ENCODE measurements at regions not wholly inside any gene's neighbourhood (a gene's known extent, or its start where the extent isn't known, plus 50 kb on each side); places are given as distances from the start of the nearest gene placed in this dataset.

DNA sequence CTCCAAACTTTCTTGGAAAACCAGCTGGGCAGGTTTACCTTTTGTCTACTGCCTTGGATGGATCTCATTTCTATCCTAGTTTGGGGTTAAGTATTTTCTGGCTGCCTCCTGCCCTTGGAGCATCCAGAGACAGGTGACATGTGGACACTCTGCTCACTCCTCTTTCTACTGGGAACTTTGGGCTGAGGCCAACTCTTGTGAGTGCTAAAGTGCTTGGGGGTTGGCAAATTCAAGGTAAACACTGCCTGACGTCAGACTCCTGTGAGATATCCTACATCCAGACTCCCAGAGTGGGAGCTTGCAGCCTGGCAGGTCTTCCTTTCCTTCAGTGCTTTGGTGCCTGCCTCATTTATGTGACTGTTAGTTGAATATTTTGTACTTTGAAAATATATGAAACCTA lies 388.1 kb downstream of the KCNRG start:
- no peak overlapping the region for H3K27ac ChIP-seq (ENCODE audit: low read depth in 1 of 3, low read length in 2 of 3)
- H3K4me1 ChIP-seq (ENCODE audit: control insufficient read depth in 3 of 3, insufficient read depth in 2 of 3, low read depth in 1 of 3, low read length in 2 of 3): no peaks in the 10 kb centered on the region
- no peak for FAIRE-seq
- H3K4me3 ChIP-seq (ENCODE audit: low read depth in 1 of 3, low read length in 3 of 3): no peak overlapping the region
- no peaks in the 10 kb centered on the region for H3K27me3 ChIP-seq (ENCODE audit: control insufficient read depth in 3 of 3, insufficient read depth in 3 of 3, low read length in 3 of 3)
- no peaks in the 10 kb centered on the region for H3K36me3 ChIP-seq (ENCODE audit: control insufficient read depth in 3 of 3, insufficient read depth in 2 of 3, low read depth in 1 of 3, low read length in 3 of 3)
- WGBS, 3 donors: 20 to 55% (median 29%) methylated on average over 1 of the region's 1 CpG
- H3K9me3 ChIP-seq (ENCODE audit: control insufficient read depth in 2 of 2, insufficient read depth in 1 of 2, low read depth in 1 of 2, low read length in 1 of 2): peaks cover 0 to 2% of the 10 kb centered on the region in 2 donors
- DNase-seq: no peak

DNA sequence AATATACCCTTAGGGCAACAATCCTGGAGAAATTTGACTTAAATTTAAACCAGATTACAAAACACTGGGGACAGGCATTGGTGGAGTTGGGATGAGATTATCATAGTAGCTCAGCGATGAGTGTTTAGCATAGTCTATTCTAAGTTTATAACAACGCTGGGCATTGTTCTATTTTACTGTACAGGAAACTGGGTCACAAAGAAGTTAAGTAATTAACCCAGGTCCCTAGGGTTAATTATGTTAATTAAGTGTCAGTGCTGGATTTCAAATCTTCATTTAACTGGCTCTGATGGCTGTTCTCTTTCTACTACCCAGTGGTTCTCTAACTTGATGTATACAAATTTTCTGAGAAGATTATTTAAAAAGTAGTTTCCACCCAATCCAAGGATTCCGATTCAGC lies 388.9 kb downstream of the KCNRG start:
- FAIRE-seq (no peak), DNase-seq (no peak)
- H3K27ac ChIP-seq (ENCODE audit: low read depth in 1 of 3, low read length in 2 of 3): no peak overlapping the region
- H3K9me3 ChIP-seq (ENCODE audit: control insufficient read depth in 2 of 2, insufficient read depth in 1 of 2, low read depth in 1 of 2, low read length in 1 of 2): no peaks in the 10 kb centered on the region
- no peaks in the 10 kb centered on the region for H3K4me1 ChIP-seq (ENCODE audit: control insufficient read depth in 3 of 3, insufficient read depth in 2 of 3, low read depth in 1 of 3, low read length in 2 of 3)
- H3K4me3 ChIP-seq (ENCODE audit: low read depth in 1 of 3, low read length in 3 of 3): no peak overlapping the region
- H3K27me3 ChIP-seq (ENCODE audit: control insufficient read depth in 3 of 3, insufficient read depth in 3 of 3, low read length in 3 of 3): no peaks in the 10 kb centered on the region
- 87 to 93% (median 89%) methylated on average over 3 of the region's 3 CpGs for WGBS, 3 donors
- no peaks in the 10 kb centered on the region for H3K36me3 ChIP-seq (ENCODE audit: control insufficient read depth in 3 of 3, insufficient read depth in 2 of 3, low read depth in 1 of 3, low read length in 3 of 3)

DNA sequence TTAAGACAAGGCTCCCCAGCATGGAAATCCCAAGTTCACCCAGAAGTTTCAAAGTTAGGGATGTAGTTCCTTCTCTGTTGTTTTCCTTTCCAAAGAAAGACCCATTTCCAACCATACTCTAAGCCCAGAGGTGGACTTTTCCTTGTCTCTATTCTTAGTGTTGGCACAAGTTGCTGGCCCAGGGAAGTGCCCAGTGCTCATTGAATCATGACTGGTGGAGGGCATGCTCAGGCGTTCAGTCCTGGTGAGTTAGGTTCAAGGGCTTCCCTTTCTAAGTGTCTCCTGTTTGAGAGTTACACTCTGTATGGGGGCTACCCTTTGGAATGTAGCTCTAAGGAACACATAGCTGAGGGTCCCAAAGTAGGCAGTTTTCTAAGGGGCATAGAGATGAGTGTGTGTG lies 389.5 kb downstream of the KCNRG start:
- H3K27me3 ChIP-seq (ENCODE audit: control insufficient read depth in 3 of 3, insufficient read depth in 3 of 3, low read length in 3 of 3): no peaks in the 10 kb centered on the region
- no peaks in the 10 kb centered on the region for H3K9me3 ChIP-seq (ENCODE audit: control insufficient read depth in 2 of 2, insufficient read depth in 1 of 2, low read depth in 1 of 2, low read length in 1 of 2)
- H3K4me3 ChIP-seq (ENCODE audit: low read depth in 1 of 3, low read length in 3 of 3): no peak overlapping the region
- DNase-seq (no peak), FAIRE-seq (no peak)
- H3K36me3 ChIP-seq (ENCODE audit: control insufficient read depth in 3 of 3, insufficient read depth in 2 of 3, low read depth in 1 of 3, low read length in 3 of 3): no peaks in the 10 kb centered on the region
- no peak overlapping the region for H3K27ac ChIP-seq (ENCODE audit: low read depth in 1 of 3, low read length in 2 of 3)
- WGBS, 3 donors: 83 to 92% (median 86%) methylated on average over 1 of the region's 1 CpG
- H3K4me1 ChIP-seq (ENCODE audit: control insufficient read depth in 3 of 3, insufficient read depth in 2 of 3, low read depth in 1 of 3, low read length in 2 of 3): no peaks in the 10 kb centered on the region

DNA sequence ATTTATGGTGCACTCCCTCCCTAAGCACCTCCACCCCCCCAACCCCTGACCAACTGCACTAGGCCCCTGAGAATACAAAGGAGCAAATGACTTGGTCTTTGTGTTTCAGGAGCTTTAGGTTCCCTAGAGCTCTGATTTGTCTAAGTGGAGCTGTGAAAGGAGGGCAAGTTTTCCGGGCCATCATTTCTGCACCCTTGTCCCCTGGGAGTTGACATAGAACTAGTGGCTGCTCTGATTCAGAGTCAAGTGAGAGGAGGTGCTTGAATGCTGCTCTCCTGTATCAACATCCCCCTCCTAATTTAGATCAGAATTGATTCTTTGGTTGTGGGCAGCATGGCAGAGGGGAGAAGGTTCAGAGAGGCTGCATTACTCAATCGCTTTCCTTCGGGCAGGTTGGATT lies 391.6 kb downstream of the KCNRG start:
- Histone ChIP-seq H3K4me3 (ENCODE audit: low read depth in 1 of 3, low read length in 3 of 3) (no peak overlapping the region), H3K27me3 (ENCODE audit: control insufficient read depth in 3 of 3, insufficient read depth in 3 of 3, low read length in 3 of 3) (no peaks in the 10 kb centered on the region), H3K4me1 (ENCODE audit: control insufficient read depth in 3 of 3, insufficient read depth in 2 of 3, low read depth in 1 of 3, low read length in 2 of 3) (peaks cover 0 to 5% (median 0%) of the 10 kb centered on the region in 3 donors), H3K27ac (ENCODE audit: low read depth in 1 of 3, low read length in 2 of 3) (no peak overlapping the region), H3K36me3 (ENCODE audit: control insufficient read depth in 3 of 3, insufficient read depth in 2 of 3, low read depth in 1 of 3, low read length in 3 of 3) (no peaks in the 10 kb centered on the region), H3K9me3 (ENCODE audit: control insufficient read depth in 2 of 2, insufficient read depth in 1 of 2, low read depth in 1 of 2, low read length in 1 of 2) (no peaks in the 10 kb centered on the region)
- 85 to 95% (median 94%) methylated on average over 3 of the region's 3 CpGs for WGBS, 3 donors
- no peak for DNase-seq
- FAIRE-seq: no peak

DNA sequence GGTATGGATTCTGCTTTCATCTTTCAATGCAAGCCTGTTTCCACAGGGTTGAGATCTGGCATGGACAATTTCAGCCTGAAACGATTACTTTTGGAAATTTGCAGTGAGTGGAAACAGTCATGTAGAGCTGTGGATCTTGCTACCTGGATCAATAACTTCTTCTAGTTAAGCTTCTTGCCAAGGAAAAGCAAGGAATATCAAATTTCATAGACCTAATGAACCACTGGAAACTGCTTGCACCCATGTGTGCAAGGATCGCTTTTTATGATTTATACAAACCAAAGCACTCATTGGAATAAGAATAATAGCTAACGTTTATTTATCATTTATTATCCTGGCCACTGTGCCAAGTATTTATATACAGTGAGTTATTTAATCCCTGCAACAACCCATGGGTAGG lies 392.8 kb downstream of the KCNRG start:
- Histone ChIP-seq H3K36me3 (ENCODE audit: control insufficient read depth in 3 of 3, insufficient read depth in 2 of 3, low read depth in 1 of 3, low read length in 3 of 3) (no peaks in the 10 kb centered on the region), H3K9me3 (ENCODE audit: control insufficient read depth in 2 of 2, insufficient read depth in 1 of 2, low read depth in 1 of 2, low read length in 1 of 2) (no peaks in the 10 kb centered on the region), H3K4me3 (ENCODE audit: low read depth in 1 of 3, low read length in 3 of 3) (no peak overlapping the region), H3K4me1 (ENCODE audit: control insufficient read depth in 3 of 3, insufficient read depth in 2 of 3, low read depth in 1 of 3, low read length in 2 of 3) (peaks cover 0 to 5% (median 0%) of the 10 kb centered on the region in 3 donors), H3K27ac (ENCODE audit: low read depth in 1 of 3, low read length in 2 of 3) (no peak overlapping the region), H3K27me3 (ENCODE audit: control insufficient read depth in 3 of 3, insufficient read depth in 3 of 3, low read length in 3 of 3) (no peaks in the 10 kb centered on the region)
- DNase-seq (no peak), FAIRE-seq (no peak)
- WGBS, 3 donors: 61 to 70% (median 62%) methylated on average over 3 of the region's 3 CpGs

DNA sequence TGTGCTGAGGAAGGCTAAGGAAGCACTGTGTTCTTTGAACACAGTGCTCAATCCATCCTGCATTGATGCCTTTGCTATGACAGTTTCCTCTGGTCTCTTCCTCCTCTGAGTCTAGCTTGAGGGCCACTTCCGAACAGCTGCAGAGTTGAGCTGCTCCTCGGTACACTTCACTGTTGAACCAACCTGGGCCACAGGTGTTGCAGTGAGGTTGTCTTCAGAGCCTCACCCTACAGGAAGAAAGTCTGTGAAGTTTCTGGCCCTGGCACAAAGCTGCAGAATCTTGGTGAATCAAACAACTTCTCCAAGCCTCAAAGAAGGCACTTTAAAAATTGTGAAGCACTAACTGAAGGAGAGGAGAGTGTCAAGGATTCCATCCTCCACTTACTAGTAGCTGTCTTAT lies 394.0 kb downstream of the KCNRG start:
- FAIRE-seq: no peak
- WGBS, 3 donors: 86 to 89% (median 88%) methylated on average over 2 of the region's 2 CpGs

DNA sequence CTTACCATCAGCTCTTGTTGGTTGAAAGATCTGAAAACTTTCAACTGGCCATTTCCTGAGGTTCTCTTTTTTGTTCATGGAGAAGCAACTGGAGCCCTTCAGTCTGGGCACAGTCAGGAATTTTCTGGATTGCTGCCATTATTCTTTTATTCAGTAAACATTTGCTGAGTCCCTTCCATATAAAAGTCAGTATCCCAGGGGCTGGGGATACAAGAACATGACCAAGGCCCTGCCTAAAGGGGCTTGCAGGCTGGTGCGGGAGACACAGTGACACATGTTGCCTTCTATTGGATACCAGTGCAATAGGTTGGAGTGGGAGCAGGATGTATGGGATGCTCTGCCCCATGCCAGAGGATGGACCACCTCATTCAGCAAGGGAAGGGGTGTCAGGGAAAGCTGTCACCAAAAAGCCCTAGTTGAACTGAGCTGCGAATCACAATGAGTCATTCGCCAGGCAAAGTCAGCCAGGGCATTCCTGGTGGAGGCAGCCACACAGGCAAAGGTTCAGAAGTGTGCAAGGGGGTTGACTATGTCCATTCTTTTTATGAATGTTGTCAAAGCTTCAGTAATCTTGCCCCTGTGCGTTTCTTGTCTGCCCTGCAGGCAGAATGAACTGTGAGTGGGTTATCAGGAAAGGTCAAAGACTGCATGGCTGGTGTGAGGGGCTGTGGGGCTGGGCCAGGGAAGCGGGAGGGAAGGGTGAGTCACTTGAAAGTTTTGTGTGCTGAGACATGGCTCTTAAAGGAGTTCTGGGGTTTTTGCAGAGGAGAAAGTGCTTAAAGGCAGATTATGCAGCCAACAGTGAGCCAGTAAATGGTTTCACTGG lies 395.9 kb downstream of the KCNRG start:
- FAIRE-seq: no peak
- WGBS, 3 donors: 59 to 69% (median 68%) methylated on average over 5 of the region's 5 CpGs
- no peaks in the 10 kb centered on the region for H3K36me3 ChIP-seq (ENCODE audit: control insufficient read depth in 3 of 3, insufficient read depth in 2 of 3, low read depth in 1 of 3, low read length in 3 of 3)

More for the DNA sequence above, 394.0 kb downstream of the KCNRG start:
- H3K9me3 ChIP-seq (ENCODE audit: control insufficient read depth in 2 of 2, insufficient read depth in 1 of 2, low read depth in 1 of 2, low read length in 1 of 2): no peaks in the 10 kb centered on the region
- H3K27me3 ChIP-seq (ENCODE audit: control insufficient read depth in 3 of 3, insufficient read depth in 3 of 3, low read length in 3 of 3): no peaks in the 10 kb centered on the region
- DNase-seq: no peak
- H3K4me3 ChIP-seq (ENCODE audit: low read depth in 1 of 3, low read length in 3 of 3): no peak overlapping the region
- no peak overlapping the region for H3K27ac ChIP-seq (ENCODE audit: low read depth in 1 of 3, low read length in 2 of 3)
- H3K36me3 ChIP-seq (ENCODE audit: control insufficient read depth in 3 of 3, insufficient read depth in 2 of 3, low read depth in 1 of 3, low read length in 3 of 3): no peaks in the 10 kb centered on the region
- peaks cover 0 to 5% (median 0%) of the 10 kb centered on the region in 3 donors for H3K4me1 ChIP-seq (ENCODE audit: control insufficient read depth in 3 of 3, insufficient read depth in 2 of 3, low read depth in 1 of 3, low read length in 2 of 3)

DNA sequence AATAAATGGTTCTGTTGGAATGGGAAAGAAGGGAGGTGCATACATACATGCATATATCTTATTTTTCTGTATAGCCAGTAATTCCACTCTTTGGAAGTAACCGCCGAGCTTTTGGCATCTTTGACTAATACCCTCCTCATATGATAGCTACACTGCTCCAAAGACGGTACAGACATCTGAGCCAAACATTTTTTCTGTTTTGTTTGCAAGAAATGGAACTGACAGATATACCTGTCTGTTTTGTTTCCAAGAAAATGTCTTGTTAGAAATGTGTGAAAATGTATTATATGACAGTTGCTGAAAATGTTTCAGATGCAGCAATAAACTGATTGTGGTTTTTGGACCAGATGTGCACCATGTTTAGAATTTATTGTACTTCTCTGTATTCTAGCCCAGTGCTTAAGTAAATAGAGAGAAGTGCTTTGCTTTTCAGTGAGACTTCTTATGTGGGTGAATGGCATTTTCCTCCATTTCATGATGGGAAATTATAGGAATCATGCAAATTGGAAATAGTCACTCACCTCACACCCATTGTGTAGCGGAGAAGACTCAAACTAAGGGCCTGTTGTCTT lies 396.9 kb downstream of the KCNRG start:
- Histone ChIP-seq H3K27me3 (ENCODE audit: control insufficient read depth in 3 of 3, insufficient read depth in 3 of 3, low read length in 3 of 3) (no peaks in the 10 kb centered on the region), H3K36me3 (ENCODE audit: control insufficient read depth in 3 of 3, insufficient read depth in 2 of 3, low read depth in 1 of 3, low read length in 3 of 3) (no peaks in the 10 kb centered on the region), H3K4me3 (ENCODE audit: low read depth in 1 of 3, low read length in 3 of 3) (no peak overlapping the region), H3K27ac (ENCODE audit: low read depth in 1 of 3, low read length in 2 of 3) (no peak overlapping the region), H3K4me1 (ENCODE audit: control insufficient read depth in 3 of 3, insufficient read depth in 2 of 3, low read depth in 1 of 3, low read length in 2 of 3) (peaks cover 0 to 5% (median 0%) of the 10 kb centered on the region in 3 donors), H3K9me3 (ENCODE audit: control insufficient read depth in 2 of 2, insufficient read depth in 1 of 2, low read depth in 1 of 2, low read length in 1 of 2) (peaks cover 0 to 6% of the 10 kb centered on the region in 2 donors)
- FAIRE-seq (no peak), DNase-seq (no peak)
- 90 to 94% (median 92%) methylated on average over 4 of the region's 4 CpGs for WGBS, 3 donors

More for the DNA sequence above, 395.9 kb downstream of the KCNRG start:
- Histone ChIP-seq H3K4me3 (ENCODE audit: low read depth in 1 of 3, low read length in 3 of 3) (no peak overlapping the region), H3K4me1 (ENCODE audit: control insufficient read depth in 3 of 3, insufficient read depth in 2 of 3, low read depth in 1 of 3, low read length in 2 of 3) (peaks cover 0 to 5% (median 0%) of the 10 kb centered on the region in 3 donors), H3K27me3 (ENCODE audit: control insufficient read depth in 3 of 3, insufficient read depth in 3 of 3, low read length in 3 of 3) (no peaks in the 10 kb centered on the region), H3K9me3 (ENCODE audit: control insufficient read depth in 2 of 2, insufficient read depth in 1 of 2, low read depth in 1 of 2, low read length in 1 of 2) (peaks cover 0 to 6% of the 10 kb centered on the region in 2 donors), H3K27ac (ENCODE audit: low read depth in 1 of 3, low read length in 2 of 3) (no peak overlapping the region)
- DNase-seq: no peak
